ELF-1 (cell line): ENCODE measurements at regions not wholly inside any gene's neighbourhood (a gene's known extent, or its start where the extent isn't known, plus 50 kb on each side); places are given as distances from the start of the nearest gene placed in this dataset.

ENCODE experiments used
- DNase-seq: peaks from one replicate; pipeline ENCODE4 v3.0.0-alpha.2; 2016; ENCODE audit warnings: low read depth, low spot score

DNA sequence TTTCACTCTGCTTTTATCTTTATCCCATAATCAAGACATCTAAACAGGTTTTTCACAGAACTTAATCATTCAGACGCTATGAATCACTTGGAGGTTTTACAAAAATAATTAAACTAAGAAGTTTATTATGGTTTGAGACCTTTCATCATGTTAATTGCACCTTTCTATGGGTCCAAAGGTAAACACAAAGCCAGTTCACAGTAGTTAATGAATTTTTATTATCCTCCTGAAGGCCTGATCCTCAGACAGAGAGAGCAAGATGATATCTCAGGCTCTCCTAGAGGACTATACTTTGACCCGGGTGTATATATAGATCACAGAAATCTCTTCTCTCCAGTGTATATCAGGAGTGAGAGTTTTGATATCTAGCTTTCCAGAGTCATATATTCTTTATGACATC lies 1044.3 kb upstream of the RAG2 start:
- no peak for DNase-seq

DNA sequence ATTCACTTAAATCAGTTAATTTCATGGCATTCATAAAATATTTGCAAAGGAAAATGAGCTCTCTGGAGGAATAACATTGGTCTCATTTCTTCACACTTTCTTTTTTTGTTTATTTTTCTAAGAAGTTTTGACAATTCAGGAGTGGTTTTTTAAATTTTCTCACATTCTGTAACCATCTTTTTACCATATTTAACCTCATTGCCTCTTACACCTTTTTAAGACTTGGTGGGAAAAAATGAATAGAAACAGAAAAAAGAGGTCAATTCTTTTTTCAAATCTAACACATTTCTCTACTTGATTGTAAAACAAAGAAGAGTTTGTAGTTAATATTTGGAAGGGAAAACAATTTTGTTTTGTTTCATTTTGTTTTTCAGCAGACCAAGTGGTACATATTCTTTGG lies 1034.7 kb upstream of the RAG2 start:
- DNase-seq: no peak

DNA sequence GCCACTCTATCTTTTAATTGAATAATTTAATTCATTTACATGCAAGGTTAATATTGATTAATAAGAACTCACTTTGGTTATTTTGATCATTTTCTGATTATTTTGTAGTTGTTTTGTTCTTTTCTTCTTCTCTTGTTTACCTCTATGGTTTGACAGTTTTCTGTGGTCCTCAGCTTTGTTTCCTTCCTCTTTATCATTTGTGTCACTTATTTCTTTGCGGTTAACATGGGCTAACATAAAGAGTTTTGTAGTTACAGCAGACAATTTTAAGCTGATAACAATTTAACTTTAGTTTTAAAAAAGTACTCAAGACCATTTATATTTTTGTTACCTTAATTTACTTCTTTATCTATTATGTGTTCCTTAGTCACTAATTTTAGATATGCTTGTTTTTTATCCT lies 1032.8 kb upstream of the RAG2 start:
- no peak for DNase-seq

DNA sequence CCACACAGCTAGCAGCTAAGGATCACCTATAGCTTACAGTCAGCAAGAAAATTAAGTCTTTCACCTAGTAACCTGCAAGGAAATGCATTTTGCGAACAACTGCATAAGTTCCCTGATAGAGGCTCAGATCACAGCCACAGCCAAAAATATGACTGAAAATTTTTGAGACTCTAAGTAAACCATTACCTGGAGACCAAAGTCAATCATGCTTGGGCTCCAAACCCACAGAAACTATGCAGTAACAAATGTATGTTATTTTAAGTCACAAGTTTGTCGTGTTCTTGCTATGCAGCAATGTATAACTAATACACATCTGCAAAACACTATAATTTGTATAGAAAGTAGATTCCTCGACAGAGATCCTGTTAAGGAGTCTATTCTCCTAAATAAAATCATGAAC lies 1025.7 kb upstream of the RAG2 start:
- no peak for DNase-seq

DNA sequence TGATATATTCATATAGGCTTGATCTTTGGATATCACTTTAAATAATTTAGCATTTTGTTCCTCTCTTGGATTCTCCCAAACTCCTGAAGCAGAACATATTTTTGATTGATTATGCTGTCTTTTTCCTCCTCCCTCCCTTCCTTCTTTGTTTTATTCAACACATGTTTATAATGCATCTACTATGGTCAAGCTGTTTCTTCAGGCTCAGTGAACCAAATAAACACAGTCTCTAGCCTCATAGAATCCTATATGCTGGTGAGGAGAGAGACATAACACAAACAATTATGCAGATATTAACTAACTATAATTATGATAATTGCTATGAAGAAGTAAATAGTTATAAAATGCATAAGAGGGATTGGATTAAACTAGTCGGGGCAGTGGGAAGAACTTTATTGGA lies 1023.6 kb upstream of the RAG2 start:
- no peak for DNase-seq

DNA sequence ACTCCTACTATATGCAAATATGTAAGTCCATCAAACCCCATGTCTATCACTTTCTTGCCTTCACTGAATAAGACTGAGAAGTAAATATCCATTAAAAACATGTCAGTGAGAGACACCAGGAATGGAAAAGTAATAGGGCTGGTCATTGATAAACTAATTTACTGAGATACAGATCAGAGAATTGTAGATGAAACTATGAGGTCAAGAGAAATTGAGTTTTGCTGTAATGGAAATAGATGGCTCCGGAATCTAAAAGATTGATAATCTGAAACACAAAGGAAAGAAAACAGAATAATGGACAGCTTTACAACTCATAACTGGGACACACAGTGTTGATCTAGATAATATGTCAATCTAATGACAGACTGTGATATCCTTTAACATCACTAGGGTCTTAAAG lies 1018.3 kb upstream of the RAG2 start:
- DNase-seq: no peak

DNA sequence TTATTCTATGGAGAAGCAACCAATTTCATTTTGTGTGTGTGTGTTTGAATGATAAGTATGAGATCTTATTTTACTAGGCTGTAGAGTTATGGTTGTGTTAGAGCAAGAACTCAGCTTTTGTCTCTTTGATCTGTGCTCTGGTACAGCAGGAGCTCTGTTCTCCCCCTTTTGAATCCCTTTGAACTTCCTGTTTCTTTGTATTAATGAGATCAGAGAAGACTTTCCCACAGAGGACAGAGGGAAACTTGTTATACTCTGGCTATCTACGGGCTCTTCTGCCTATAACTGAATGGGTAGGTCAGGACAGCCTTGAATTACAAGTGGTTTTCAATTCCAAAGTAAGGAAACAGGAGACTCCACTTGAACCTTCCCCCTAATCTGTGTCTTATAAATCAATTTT lies 1015.0 kb upstream of the RAG2 start:
- DNase-seq: no peak

DNA sequence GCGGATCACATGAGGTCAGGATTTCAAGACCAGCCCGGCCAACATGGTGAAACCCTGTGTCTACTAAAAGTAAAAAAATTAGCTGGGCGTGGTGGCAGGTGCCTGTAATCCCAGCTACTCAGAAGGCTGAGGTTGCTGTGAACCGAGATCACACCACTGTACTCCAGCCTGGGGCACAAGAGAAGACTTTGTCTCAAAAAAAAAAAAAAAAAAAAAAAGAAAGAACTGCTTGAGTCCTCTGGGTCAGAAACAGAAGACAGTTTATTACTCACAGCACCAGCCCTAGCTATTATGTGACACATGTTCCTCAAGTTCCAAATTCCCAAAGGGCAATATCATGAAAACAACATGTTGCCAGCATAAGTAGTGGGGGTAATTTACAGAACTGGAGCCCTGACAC lies 1014.1 kb upstream of the RAG2 start:
- no peak for DNase-seq

DNA sequence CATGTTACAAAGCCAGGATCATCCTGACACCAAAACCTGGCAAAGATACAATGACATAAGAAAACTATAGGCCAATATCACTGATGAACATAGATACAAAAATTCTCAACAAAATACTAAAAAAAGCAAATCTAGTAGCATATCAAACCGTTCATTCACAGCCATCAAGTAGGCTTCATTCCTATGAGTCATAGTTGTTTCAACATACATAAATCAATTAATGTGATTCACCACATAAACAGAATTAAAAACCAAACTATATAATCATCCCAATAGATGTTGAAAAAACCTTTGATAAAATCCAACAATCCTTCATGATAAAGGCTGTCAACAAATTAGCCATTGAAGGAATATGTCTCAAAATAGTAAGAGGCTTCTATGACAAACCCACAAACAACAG lies 1007.2 kb upstream of the RAG2 start:
- no peak for DNase-seq

DNA sequence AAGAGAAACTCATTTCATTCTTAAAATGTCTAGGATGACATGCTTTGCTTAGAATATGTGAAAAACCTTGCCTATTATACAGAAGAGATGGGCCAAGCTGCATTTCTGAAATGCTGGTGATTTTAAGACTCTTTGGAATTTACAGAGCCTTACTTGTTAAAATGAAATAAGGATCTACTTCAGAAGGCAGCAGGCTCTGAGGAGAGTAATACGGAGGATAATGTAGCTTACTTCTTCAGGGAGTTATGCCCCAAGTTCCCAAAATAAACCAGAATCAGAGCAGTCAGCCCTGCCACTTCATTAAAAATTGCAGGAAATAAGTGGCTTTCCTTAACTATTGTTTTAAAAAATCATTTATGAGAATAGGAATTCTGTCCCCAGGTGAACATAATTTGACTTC lies 1000.3 kb upstream of the RAG2 start:
- no peak for DNase-seq

DNA sequence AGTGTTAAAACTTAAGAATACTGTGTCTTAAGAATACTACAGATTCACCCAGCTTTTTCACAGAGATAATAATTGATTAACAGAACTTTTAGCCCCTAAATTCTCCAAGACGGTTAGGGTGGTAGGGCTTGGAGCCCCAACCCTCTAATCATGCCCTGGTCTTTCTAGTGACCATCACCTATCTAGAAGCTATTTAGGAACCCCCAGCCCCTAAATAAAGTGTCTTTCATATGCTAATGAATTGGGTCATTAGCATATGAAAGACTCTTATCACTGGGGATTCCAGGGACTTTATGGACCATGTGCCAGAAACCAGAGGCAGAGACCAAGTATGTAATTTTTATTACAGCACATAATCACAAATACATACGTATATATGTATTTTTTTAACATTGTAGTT lies 999.7 kb upstream of the RAG2 start:
- DNase-seq: peak; percentile 14

DNA sequence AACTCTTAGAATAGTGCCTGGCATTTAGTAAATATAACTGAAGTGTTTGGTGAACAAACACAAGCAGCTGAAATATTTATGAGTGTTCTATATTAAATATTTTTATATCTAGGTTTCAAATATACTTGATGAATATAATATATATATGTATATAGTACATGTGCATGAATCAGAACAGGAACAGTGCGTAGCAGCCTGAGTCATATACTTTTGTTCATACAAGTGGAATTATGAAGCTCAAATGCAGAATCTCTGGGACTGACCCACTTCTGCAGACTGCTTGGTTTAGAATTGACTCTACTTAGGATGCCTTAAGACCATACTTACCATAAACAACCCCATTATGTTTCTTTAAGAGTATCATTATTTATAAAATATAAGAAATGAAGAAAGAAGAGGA lies 997.8 kb upstream of the RAG2 start:
- no peak for DNase-seq

DNA sequence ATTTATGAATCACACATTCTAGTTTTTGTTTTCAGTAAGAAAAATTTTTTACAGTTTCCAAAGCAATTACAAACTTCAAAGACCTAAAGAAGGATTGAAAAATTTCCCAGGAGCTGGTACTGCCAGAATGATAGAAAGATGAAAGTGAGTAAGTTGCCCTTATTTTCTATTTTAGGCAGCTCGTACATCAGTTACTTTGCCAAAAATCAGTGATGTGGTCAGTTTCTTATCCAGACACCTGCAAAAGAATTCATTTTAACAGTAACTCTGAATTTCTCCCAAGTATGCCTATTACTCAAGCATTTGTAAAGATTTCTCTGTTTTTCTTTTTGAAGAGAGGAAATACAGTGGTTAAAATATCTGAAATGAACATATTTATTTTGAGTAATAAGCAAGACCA lies 976.3 kb upstream of the RAG2 start:
- DNase-seq: no peak

DNA sequence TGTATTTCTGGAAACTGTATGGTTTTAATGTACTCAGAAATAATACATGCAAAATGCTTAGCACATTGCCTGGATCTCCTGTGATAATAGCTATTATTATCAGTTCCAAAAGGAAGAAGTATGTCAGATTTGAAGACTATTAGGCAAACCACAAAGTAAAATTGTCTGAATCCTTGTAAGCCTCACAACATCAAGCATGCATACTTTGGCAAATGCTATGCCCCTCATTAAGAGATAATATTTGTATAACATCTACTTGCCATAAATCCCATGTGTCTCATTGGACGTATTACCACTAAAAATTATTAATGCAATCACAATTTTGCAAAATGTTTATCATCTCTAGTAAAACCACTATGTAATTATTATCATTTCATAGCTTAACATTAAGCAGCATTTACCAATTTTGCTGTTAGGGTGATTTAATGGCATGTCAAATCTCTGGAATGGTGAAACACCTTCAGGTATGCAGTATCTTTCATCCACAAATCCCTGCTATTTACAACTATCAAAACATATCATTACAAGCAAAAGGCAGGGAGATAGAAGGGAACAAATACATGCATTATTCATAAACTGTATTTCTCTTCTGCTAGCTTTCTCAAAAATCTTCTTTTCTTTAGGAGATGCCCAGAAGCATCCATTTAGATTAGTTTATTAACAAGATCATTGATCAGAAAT lies 974.6 kb upstream of the RAG2 start:
- no peak for DNase-seq

DNA sequence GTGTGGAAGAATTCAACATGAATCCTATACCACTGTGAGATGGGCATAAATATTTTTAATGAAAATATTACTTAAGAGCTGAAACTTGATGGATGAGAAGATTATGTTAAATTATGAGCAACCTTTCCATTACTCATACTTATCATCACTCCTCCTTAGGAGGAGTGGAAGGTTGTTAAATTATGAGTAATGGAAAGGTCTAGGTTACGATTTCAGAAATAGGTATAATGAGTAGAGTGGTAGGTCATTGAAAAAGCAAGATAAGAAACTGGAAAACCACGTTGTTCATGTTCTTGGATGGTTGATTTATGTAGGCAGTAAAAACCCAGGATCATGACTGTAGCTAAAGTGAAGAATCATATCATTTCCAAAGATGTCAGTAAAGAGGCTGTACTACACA lies 973.2 kb upstream of the RAG2 start:
- DNase-seq: no peak

DNA sequence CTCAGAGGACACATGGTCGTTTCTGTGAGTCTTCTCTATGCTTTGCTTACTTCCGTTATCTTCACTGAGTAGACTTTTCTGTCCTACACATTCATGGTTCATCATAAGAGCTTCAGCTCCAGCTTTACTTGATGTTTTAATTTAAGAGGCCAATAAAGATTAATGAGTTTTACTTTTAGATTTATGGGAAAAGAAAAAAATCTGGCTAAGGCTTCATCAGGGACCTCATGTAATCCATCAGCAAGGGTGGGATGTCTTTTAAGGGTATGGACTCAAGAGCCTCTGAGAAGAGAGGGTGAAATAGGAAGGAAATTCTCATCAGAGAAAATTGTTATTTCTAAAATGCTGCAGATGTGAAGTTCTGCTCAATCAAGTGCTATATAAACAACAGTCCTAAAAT lies 963.0 kb upstream of the RAG2 start:
- DNase-seq: no peak

DNA sequence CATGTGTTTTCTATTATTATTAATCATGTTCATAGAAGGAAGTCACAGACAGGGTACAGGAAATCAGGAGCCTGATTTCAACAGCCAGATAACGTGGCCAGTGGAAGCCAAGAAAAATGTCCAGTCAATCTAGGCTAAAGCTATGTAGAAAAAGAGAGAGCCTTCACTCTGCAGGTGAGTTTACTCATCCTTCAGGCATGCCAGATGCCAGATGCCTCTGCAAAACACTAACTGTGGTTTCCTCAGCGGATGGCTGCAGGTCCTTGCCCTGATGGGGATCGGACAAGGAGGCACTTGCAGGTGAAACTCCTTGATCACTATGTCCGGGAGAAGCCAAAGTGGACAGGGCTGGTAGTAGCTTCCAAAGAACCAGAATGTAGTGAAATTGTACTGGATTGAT lies 962.3 kb upstream of the RAG2 start:
- no peak for DNase-seq

DNA sequence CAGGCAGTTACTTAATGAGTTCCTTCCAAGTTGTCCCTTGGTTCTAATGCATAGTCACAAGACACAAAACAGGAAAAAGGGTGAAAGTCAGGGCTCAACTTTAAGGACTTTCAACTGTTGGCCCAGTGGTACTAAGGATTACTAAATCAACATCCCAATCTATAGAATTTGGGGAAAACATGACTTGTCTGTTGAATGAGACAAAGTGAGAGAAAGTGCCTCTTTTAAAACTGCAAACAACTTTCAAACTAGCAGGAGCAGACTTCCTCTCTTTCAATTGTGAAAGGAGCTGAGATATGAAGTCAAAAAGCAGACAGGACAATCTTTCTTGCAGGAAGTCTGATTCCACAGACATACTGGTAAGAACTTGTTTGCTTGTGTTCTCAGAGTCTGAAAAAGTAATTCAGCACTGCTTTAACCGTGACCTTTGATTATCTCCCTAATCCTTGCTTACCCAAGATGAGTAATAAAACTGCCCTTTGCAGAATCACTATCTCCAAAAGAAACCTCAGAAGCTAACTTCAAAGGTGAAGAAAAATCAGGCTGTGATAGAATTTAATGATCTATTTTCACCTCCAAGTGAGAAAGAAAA lies 960.7 kb upstream of the RAG2 start:
- no peak for DNase-seq

DNA sequence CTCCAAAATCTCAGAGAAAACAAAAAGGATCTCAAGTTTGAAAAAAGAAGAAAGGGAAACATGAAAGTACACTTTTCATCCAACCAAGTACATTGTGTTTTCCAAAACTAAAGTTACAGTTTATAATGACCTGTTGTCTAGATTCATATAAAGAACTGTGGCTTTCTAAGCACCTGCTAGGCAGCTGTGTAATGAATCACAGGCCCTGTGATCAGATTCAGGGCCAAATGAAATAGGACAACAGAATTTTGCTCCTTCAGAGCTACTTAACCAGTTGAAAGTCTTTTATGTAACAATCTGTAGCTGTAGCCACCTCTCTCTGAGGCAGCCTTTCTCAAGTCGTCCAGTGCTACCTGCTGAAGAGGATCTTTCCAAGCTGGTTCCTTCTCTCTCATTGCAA lies 960.0 kb upstream of the RAG2 start:
- no peak for DNase-seq

DNA sequence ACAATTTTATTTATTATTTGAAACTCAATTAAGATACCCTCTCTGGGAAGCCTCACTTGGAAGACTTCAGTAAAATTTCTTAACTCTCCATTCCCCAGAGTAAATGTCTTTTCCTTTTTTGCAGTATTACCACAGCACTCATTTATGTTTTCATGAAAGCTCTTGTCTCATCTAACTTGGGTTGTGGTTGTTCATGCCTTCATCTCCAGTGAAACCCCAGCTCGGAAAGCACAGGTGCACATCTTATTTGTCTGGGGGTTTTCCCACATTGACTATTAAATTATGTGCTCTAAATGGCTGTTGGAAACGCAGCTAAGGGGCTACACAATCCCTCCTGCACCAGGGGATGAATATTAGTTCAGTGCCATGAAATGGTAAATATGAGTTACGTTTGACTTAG lies 954.2 kb upstream of the RAG2 start:
- no peak for DNase-seq

DNA sequence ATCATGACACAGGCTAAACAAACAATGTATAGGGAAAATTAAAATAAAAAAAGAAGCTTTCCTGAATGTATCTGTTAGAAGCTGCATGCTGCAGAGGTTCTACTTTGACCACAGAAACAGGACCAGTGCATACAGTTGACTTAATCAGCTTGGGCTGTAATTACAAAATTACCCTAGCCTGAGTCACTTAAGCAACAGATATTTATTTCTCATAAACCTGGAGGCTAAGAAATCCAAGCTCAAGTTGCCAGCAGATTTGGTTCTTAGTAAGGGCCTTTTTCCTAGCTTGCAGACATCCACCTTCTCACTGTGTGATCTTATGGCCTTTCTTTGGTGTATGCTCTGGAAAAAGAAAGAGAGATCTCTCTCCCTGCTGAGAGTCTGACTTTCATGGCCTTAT lies 946.5 kb upstream of the RAG2 start:
- DNase-seq: no peak

DNA sequence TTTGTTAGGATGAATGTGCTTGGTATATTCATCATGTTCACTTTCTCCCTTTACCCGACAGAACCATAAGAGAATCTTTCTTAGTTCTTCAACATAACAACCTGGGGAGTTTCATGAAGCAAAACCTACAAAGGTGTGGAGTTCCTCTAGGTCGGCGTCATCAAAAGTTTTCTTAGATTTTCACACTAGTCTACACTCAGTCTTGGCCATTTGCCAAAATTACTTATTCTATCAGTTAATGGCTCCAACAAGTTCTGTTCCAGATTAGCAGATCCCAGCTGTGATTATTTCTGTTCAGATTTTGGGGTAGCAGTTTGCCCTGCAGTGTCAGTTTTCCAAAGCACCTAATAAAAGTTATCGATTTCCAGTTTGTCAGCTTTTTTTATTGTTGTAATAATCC lies 935.8 kb upstream of the RAG2 start:
- DNase-seq: no peak

DNA sequence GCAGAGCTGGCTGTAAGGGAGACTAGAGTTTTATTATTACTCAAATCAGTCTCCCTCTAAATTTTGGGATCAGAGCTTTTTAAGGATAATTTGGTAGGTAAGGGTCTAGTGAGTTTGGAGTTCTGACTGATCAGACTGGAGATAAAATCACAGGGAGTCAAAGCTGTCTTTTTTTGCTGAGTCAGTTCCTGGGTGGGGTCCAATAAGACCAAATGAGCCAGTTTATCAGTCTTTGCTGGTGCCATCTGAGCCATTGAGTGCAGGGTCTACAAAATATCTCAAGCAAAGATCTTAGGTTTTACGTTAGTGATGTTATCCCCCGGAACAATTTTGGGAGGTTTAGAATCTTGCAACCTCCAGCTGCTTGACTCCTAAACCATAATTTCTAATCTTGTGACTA lies 935.1 kb upstream of the RAG2 start:
- no peak for DNase-seq

DNA sequence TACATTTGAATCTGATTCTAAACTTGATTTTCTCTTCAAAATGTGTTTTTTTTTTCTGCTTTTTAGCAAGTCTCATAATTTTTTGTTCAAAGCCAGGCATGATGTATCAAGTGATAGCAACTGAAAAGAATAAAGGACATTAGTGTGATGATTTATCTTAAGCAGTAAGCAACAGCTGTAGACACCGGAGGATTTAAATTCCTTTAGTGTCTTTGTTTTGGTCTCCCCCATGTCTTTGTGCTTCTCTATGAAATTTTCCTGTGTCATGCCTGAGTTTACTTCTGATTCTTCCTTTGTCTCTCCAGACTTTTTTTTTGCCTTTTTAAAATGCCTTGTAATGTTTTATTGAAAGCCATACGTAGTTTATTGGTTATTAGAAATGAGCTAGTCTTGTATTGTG lies 934.2 kb upstream of the RAG2 start:
- DNase-seq: no peak
